ENCODE measurements at regions not wholly inside any gene's neighbourhood (a gene's known extent, or its start where the extent isn't known, plus 50 kb on each side); places are given as distances from the start of the nearest gene placed in this dataset.

DNA sequence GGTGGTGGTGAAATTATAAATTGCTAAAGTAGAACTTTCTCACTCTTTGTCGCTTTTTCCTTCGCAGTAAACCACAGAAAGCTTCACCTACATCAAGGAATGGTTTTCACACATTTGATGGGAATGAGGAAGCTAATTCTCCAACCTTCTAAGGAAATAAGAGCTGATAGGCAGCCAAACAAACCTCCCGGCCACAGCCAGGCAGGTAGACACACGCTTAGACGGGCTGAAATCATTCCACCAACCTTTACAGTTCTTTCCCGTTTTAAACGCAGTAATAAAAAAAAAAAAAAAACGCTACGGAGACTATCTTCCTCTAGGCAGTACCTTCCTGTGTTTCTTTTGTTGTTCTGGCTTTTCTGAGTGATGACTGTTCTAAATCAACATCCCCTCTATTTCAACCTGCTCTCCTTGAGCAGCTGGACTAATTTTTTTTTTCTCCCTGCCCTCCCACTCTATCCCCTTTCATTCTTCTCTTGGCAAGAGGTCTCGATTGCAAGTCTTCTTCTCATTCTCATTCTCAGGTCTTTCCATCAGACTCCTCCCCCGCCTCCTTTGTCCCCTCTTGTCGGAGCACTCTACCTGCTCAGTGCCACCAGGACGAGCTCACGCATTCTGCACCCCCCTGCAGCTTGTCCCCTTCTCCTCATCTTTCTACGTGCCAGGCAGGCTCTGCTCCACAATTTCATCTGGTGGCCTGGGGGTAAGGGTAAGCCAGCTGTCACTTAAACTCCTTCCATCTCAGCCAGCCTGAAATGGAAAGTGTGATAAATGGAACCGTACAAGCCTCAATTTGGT is 391.1 kb upstream of the MDFIC2 start:
- TF ChIP-seq SP1 (IDR thresholded peaks at IDR 0.05; ENCODE audit: low read depth) (no peak), FOSL1 (IDR thresholded peaks at IDR 0.05; ENCODE audit: low read depth) (no peak), TCF7L2 (IDR thresholded peaks at IDR 0.05; ENCODE audit: borderline replicate concordance, extremely low read depth, insufficient read depth, insufficient read length) (no peak), JUND (IDR thresholded peaks at IDR 0.05) (no peak), ZNF274 (IDR thresholded peaks at IDR 0.05; ENCODE audit: low read depth, low read length) (no peak), POLR2A (IDR thresholded peaks at IDR 0.05; ENCODE audit: borderline replicate concordance, extremely low read depth, insufficient read depth, insufficient read length) (no peak), ELF1 (IDR thresholded peaks at IDR 0.05; ENCODE audit: borderline replicate concordance, low read depth) (no peak), CEBPB (IDR thresholded peaks at IDR 0.05; ENCODE audit: low read depth) (no peak), CBX3 (IDR thresholded peaks at IDR 0.05; ENCODE audit: low read depth) (no peak), RAD21 (IDR thresholded peaks at IDR 0.05; ENCODE audit: low read depth) (no peak), EGR1 (IDR thresholded peaks at IDR 0.05; ENCODE audit: low read depth) (no peak)
- TF ChIP-seq, protein P1, sequence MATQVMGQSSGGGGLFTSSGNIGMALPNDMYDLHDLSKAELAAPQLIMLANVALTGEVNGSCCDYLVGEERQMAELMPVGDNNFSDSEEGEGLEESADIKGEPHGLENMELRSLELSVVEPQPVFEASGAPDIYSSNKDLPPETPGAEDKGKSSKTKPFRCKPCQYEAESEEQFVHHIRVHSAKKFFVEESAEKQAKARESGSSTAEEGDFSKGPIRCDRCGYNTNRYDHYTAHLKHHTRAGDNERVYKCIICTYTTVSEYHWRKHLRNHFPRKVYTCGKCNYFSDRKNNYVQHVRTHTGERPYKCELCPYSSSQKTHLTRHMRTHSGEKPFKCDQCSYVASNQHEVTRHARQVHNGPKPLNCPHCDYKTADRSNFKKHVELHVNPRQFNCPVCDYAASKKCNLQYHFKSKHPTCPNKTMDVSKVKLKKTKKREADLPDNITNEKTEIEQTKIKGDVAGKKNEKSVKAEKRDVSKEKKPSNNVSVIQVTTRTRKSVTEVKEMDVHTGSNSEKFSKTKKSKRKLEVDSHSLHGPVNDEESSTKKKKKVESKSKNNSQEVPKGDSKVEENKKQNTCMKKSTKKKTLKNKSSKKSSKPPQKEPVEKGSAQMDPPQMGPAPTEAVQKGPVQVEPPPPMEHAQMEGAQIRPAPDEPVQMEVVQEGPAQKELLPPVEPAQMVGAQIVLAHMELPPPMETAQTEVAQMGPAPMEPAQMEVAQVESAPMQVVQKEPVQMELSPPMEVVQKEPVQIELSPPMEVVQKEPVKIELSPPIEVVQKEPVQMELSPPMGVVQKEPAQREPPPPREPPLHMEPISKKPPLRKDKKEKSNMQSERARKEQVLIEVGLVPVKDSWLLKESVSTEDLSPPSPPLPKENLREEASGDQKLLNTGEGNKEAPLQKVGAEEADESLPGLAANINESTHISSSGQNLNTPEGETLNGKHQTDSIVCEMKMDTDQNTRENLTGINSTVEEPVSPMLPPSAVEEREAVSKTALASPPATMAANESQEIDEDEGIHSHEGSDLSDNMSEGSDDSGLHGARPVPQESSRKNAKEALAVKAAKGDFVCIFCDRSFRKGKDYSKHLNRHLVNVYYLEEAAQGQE (IDR thresholded peaks at IDR 0.05; ENCODE audit: low read depth), result no peak
- TF ChIP-seq, protein P2, sequence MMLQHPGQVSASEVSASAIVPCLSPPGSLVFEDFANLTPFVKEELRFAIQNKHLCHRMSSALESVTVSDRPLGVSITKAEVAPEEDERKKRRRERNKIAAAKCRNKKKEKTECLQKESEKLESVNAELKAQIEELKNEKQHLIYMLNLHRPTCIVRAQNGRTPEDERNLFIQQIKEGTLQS (IDR thresholded peaks at IDR 0.05), result no peak
- TF ChIP-seq, protein P3, sequence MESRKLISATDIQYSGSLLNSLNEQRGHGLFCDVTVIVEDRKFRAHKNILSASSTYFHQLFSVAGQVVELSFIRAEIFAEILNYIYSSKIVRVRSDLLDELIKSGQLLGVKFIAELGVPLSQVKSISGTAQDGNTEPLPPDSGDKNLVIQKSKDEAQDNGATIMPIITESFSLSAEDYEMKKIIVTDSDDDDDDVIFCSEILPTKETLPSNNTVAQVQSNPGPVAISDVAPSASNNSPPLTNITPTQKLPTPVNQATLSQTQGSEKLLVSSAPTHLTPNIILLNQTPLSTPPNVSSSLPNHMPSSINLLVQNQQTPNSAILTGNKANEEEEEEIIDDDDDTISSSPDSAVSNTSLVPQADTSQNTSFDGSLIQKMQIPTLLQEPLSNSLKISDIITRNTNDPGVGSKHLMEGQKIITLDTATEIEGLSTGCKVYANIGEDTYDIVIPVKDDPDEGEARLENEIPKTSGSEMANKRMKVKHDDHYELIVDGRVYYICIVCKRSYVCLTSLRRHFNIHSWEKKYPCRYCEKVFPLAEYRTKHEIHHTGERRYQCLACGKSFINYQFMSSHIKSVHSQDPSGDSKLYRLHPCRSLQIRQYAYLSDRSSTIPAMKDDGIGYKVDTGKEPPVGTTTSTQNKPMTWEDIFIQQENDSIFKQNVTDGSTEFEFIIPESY (IDR thresholded peaks at IDR 0.05; ENCODE audit: extremely low read depth, insufficient replicate concordance, low read length), result no peak
- TF ChIP-seq, protein P4, sequence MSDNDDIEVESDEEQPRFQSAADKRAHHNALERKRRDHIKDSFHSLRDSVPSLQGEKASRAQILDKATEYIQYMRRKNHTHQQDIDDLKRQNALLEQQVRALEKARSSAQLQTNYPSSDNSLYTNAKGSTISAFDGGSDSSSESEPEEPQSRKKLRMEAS (IDR thresholded peaks at IDR 0.05), result no peak
- Histone ChIP-seq H3K27ac (ENCODE audit: low read depth, low read length) (no peak overlapping the region), H3K27me3 (ENCODE audit: insufficient read depth, low read length) (no peaks in the 10 kb centered on the region), H3K9ac (ENCODE audit: low read length) (no peak overlapping the region), H3K9me3 (ENCODE audit: control insufficient read depth in 1 of 2, insufficient read depth in 1 of 2, low read depth in 1 of 2, low read length in 2 of 2) (no peaks in the 10 kb centered on the region; a peak in 1 of 4 replicates), H3K9me2 (ENCODE audit: insufficient read depth) (no peaks in the 10 kb centered on the region), H3K4me3 (replicated peaks in 1 of 2; ENCODE audit: low read depth in 1 of 2, low read length in 2 of 2) (no peak overlapping the region), H2AFZ (ENCODE audit: low read depth, low read length, poor library complexity, severe bottlenecking) (no peak overlapping the region), H3K79me2 (ENCODE audit: insufficient read depth, low read length) (no peaks in the 10 kb centered on the region), H3K36me3 (ENCODE audit: control insufficient read depth in 1 of 2, insufficient read depth in 2 of 2, low read length in 2 of 2) (no peaks in the 10 kb centered on the region), H3K4me2 (ENCODE audit: low read length) (no peak overlapping the region), H4K20me1 (ENCODE audit: insufficient read depth) (no peaks in the 10 kb centered on the region), H3K4me1 (ENCODE audit: control insufficient read depth in 1 of 2, insufficient read depth in 2 of 2, low read length in 2 of 2) (no peaks in the 10 kb centered on the region)
- no peak for ATAC-seq
- CTCF ChIA-PET, result no interaction called here
- DNase-seq (ENCODE audit: low read depth, low spot score), result no peak
- RAD21 ChIA-PET (ENCODE audit: low non-redundant PET in 1 of 2, low total read pairs in 2 of 2, uncharacterized antibody in 2 of 2, unreplicated experiment in 2 of 2), result no interaction called here
- POLR2A ChIA-PET, result no interaction called here
- intact Hi-C loops (cut with micrococcal nuclease), result no loop called here
- no TSS peak for BruUV-seq (replicated peaks)
